ENCODE measurements at regions not wholly inside any gene's neighbourhood (a gene's known extent, or its start where the extent isn't known, plus 50 kb on each side); places are given as distances from the start of the nearest gene placed in this dataset.

DNA sequence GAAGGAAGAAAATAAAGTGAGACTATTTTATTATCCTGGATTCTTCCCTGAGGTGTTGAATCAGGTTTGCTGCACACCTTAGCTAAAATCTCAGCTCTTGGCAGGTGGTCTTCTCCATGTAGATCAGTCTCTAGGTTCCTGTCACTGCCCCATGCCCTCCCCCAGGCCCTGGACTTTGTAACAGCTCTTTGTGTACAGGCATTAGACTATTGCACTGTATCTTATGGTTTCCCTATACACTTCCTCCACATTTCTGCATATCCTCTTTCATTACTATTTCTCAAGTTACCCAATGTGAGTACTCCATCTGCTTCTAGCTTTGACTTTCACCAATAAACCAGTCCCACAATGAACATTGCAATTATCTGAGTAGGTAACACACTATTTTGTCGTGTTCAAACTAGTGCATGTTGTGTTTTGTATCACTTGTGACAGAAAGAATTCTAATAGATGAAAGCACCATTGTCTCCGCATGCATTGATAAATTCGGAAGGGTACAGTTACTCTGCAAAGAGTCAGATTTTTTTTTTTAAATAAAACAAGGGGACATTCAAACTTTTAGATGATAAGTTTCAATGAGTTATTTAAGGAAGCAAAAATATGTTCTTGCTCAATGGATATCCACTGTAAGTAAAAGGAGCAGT lies 1348.7 kb upstream of the C9orf72 start:
- H4K20me1 ChIP-seq (replicated peaks in 1 of 2; ENCODE audit: control insufficient read depth in 1 of 2, insufficient read depth in 2 of 2, low read length in 2 of 2): no peaks in the 10 kb centered on the region
- TF ChIP-seq POLR2AphosphoS5 (IDR thresholded peaks at IDR 0.05; ENCODE audit: low read depth, low read length) (no peak), SIX5 (IDR thresholded peaks at IDR 0.05; ENCODE audit: low read depth, low read length) (no peak)
- TF ChIP-seq, protein P1, sequence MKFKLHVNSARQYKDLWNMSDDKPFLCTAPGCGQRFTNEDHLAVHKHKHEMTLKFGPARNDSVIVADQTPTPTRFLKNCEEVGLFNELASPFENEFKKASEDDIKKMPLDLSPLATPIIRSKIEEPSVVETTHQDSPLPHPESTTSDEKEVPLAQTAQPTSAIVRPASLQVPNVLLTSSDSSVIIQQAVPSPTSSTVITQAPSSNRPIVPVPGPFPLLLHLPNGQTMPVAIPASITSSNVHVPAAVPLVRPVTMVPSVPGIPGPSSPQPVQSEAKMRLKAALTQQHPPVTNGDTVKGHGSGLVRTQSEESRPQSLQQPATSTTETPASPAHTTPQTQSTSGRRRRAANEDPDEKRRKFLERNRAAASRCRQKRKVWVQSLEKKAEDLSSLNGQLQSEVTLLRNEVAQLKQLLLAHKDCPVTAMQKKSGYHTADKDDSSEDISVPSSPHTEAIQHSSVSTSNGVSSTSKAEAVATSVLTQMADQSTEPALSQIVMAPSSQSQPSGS (IDR thresholded peaks at IDR 0.05; ENCODE audit: low read length): no peak
- no peak overlapping the region for H4K91ac ChIP-seq (replicated peaks; ENCODE audit: insufficient read length, low read length)
- no peak overlapping the region for H3K14ac ChIP-seq (ENCODE audit: insufficient read length)
- H2BK5ac ChIP-seq (ENCODE audit: low read depth, low read length): no peak overlapping the region
- H3K4me3 ChIP-seq (ENCODE audit: extremely low read depth in 1 of 4, insufficient read depth in 2 of 4, low read depth in 3 of 4, low read length in 4 of 4): no peak overlapping the region
- no peak overlapping the region for H4K5ac ChIP-seq (ENCODE audit: insufficient read length, low read depth, low read length)
- H3K27me3 ChIP-seq (replicated peaks in 1 of 4; ENCODE audit: control insufficient read depth in 3 of 4, extremely low read depth in 1 of 4, insufficient read depth in 3 of 4, low read length in 3 of 4): no peaks in the 10 kb centered on the region
- no peak overlapping the region for H2BK15ac ChIP-seq (ENCODE audit: low read length)
- FAIRE-seq: no peak
- no peak overlapping the region for H4K8ac ChIP-seq (ENCODE audit: extremely low read depth, insufficient read depth, low read length)
- H3K23me2 ChIP-seq (ENCODE audit: low read depth, low read length): no peaks in the 10 kb centered on the region
- no peak overlapping the region for H2AFZ ChIP-seq (ENCODE audit: low read length)
- POLR2A ChIA-PET (ENCODE audit: partially characterized antibody): no interaction called here
- no peak overlapping the region for H2BK120ac ChIP-seq (replicated peaks; ENCODE audit: low read depth, low read length)
- no peak overlapping the region for H2BK20ac ChIP-seq (ENCODE audit: low read length)
- no peak overlapping the region for H3K18ac ChIP-seq (ENCODE audit: extremely low read depth, low read length)
- no peak overlapping the region for H3K23ac ChIP-seq (ENCODE audit: insufficient read length)
- no peak overlapping the region for H3K4ac ChIP-seq (replicated peaks; ENCODE audit: insufficient read length, low read depth, low read length)
- no peaks in the 10 kb centered on the region for H3K79me1 ChIP-seq (ENCODE audit: low read depth, low read length)
- no peak overlapping the region for H3K27ac ChIP-seq (ENCODE audit: low read depth, low read length)
- no peak overlapping the region for H3K56ac ChIP-seq (replicated peaks; ENCODE audit: insufficient read length, low read depth, low read length)
- no peak overlapping the region for H2AK5ac ChIP-seq (ENCODE audit: low read depth, low read length)
- peaks cover 3 to 6% of the 10 kb centered on the region in 2 experiments; a peak in 2 of 4 replicates for H3K9me3 ChIP-seq (ENCODE audit: insufficient read depth in 2 of 2, low read depth in 1 of 2, low read length in 1 of 2)
- no peak overlapping the region for H2BK12ac ChIP-seq (ENCODE audit: low read depth, low read length)
- no peaks in the 10 kb centered on the region for H3K79me2 ChIP-seq (ENCODE audit: control insufficient read depth in 1 of 2, insufficient read depth in 2 of 2, low read length in 2 of 2)
- no peaks in the 10 kb centered on the region; a peak in 2 of 7 replicates for H3K4me1 ChIP-seq (replicated peaks in 1 of 4; ENCODE audit: control insufficient read depth in 3 of 4, insufficient read depth in 4 of 4, low read length in 3 of 4)
- no peaks in the 10 kb centered on the region; a peak in 1 of 8 replicates for H3K36me3 ChIP-seq (ENCODE audit: control insufficient read depth in 2 of 4, insufficient read depth in 4 of 4, low read length in 3 of 4)
- no peak overlapping the region for H3K4me2 ChIP-seq (ENCODE audit: insufficient read depth in 1 of 2, low read depth in 2 of 2, low read length in 2 of 2)
- H3K9ac ChIP-seq (replicated peaks in 1 of 4; ENCODE audit: extremely low read depth in 1 of 4, low read depth in 3 of 4, low read length in 3 of 4): no peak overlapping the region; a peak in 1 of 7 replicates
- no peak for DNase-seq (ENCODE audit: low read depth in 1 of 2, low spot score in 2 of 2)
- CTCF ChIA-PET (ENCODE audit: partially characterized antibody): no interaction called here
- WGBS, 2 experiments (ENCODE audit: extremely low coverage in 1 of 2, insufficient coverage in 1 of 2, insufficient read length in 1 of 2, insufficient replicate concordance in 2 of 2, low coverage in 1 of 2, low lambda C conversion rate in 2 of 2, missing lambda C conversion rate in 1 of 2): 94% methylated on average over 3 of the region's 3 CpGs; no CpG with 5 or more reads in 1 of the 2 experiments
